AG04449 (cell line): ENCODE measurements at regions not wholly inside any gene's neighbourhood (a gene's known extent, or its start where the extent isn't known, plus 50 kb on each side); places are given as distances from the start of the nearest gene placed in this dataset.

Source experiments
- CTCF ChIA-PET: fragments of 350-600 bp; formaldehyde crosslinking; extraction: SDS; loops from one replicate; lab custom pipeline; 2021; ENCODE audit warnings: antibody characterized with exemption; lab: Yijun Ruan, JAX
- POLR2A ChIA-PET: fragments of 400-600, 350-600 bp; formaldehyde crosslinking; extraction: SDS; loops from one replicate; lab custom pipeline; 2020; ENCODE audit warnings: antibody characterized with exemption, inconsistent platforms; lab: Yijun Ruan, JAX
- DNase-seq: peaks from one replicate; pipeline ENCODE4 v3.0.0-alpha.2; 2010; ENCODE audit warnings: low read depth, low spot score
- H3K4me3 ChIP-seq: 2 replicates; pipeline ENCODE4 v1.5.1; 2011; ENCODE audit warnings: low read depth, mild to moderate bottlenecking, control low read depth, low read length
- TF ChIP-seq, protein P1 (sequence below): IDR thresholded peaks from one replicate; pipeline ENCODE4 v1.5.1; 2011; ENCODE audit warnings: mild to moderate bottlenecking, moderate library complexity, low read length, control low read depth, inconsistent platforms; ENCODE audit not compliant: insufficient read depth; ENCODE audit errors: missing control alignments

DNA sequence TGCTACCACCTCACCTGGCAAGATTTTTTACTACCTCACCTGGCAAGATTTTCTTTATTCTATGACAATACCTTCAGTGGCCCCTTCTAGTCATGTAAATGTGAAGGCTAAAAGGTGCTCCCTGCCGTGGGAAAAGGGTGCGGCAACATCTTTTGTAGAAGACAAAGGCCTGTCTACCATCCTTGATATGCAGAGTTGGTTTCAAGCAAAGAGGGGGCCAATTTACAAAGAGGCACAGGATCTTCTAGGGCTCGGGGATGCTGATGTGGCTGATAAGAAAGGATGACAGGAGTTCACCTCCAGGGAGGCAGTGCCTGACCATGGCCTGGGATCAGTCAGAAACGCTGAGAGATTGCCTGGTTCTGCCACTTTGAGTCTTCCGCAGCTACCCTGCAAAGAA, 165.4 kb upstream of the SLC1A4 start:
- CTCF ChIA-PET = interaction anchor here (2.3 kb wide), 1 partner anchor 9 kb away, joined by 10 read pairs; no protein-coding TSS in a partner anchor
- TF ChIP-seq, protein P1, sequence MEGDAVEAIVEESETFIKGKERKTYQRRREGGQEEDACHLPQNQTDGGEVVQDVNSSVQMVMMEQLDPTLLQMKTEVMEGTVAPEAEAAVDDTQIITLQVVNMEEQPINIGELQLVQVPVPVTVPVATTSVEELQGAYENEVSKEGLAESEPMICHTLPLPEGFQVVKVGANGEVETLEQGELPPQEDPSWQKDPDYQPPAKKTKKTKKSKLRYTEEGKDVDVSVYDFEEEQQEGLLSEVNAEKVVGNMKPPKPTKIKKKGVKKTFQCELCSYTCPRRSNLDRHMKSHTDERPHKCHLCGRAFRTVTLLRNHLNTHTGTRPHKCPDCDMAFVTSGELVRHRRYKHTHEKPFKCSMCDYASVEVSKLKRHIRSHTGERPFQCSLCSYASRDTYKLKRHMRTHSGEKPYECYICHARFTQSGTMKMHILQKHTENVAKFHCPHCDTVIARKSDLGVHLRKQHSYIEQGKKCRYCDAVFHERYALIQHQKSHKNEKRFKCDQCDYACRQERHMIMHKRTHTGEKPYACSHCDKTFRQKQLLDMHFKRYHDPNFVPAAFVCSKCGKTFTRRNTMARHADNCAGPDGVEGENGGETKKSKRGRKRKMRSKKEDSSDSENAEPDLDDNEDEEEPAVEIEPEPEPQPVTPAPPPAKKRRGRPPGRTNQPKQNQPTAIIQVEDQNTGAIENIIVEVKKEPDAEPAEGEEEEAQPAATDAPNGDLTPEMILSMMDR = no peak
- no peak for DNase-seq
- no peak overlapping the region for H3K4me3 ChIP-seq
- POLR2A ChIA-PET = no interaction called here

DNA sequence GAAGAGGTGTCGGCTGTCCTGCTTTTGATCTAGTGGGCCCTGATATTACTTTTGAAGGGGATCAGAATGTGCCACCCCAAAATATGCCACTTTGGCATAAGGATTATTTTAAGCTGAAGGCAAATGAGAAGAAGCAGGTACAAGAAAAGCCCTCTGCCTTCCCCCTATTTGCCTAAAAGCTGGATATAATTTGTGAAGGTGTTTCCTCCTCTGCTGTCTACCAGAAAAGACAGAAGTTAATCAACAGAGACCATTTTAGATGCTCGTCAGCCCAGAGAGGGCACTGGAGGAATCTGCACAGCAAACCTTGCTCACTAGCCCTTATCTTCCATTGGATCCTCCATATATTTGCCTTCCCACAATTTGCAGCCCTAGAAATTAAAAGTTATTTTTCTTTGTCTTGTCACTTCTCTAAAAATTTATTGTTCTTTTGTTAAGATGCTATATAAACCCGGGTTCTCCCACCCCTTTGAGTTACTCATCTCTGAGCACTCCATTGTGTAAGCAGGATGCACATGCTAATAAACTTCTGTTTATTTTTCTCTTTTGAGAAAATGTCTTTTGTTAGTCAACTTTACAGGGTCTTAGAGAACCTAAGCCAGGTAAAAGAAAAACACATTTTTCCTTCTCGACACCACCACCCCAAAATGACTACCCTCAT, 163.2 kb upstream of the SLC1A4 start:
- CTCF ChIA-PET = interaction anchor here (0.6 to 1.5 kb wide), 2 partner anchors 23 to 239 kb away, joined by 3 read pairs; no protein-coding TSS in a partner anchor
- POLR2A ChIA-PET = no interaction called here
- TF ChIP-seq, protein P1 = no peak
- DNase-seq = no peak
- no peak overlapping the region for H3K4me3 ChIP-seq

DNA sequence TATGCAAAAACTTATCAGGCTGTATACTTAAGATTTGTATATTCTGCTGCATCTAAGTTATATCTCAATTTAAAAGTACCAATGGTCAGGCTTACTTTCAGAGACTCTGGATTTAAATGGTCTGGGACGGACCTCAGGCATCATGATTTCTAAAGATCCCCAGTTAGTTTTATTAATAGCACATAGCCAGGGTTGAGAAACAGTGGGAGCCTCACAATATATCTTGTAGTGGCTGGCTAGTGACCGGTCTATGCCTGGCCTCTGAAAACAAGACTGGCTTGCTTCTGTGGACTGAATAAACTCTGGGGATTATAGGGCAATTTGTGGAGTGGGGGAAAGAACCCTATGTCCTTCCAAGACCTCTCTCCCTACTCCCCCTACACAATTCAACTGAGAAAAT, 162.5 kb upstream of the SLC1A4 start:
- TF ChIP-seq, protein P1 = no peak
- POLR2A ChIA-PET = no interaction called here
- CTCF ChIA-PET = interaction anchor here (1.2 to 1.5 kb wide), 2 partner anchors 22 to 180 kb away, joined by 3 to 4 read pairs; no protein-coding TSS in a partner anchor
- no peak overlapping the region for H3K4me3 ChIP-seq
- DNase-seq = no peak

DNA sequence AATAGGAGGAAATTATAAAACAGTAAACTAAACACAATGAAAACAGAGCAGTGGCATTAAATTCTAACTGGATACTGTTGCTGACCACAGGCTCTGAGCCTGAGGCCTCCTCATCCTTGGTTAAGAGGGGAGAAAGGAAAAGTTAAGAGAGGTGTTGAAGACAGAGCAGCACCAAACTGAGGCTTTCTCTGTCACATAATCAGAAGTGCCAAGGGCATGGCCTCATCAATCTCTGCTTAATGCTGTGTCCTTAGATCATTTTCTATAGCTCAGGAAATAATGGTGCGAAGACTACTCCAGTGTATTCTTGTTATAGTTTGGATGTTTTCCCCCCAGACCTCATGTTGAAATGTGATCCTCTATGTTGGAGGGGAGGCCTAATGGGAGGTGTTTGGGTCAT, 160.9 kb upstream of the SLC1A4 start:
- ChIA-PET CTCF (interaction anchor here (0.9 to 1.6 kb wide), 2 partner anchors 9 to 10 kb away, joined by 3 to 4 read pairs; no protein-coding TSS in a partner anchor), POLR2A (no interaction called here)
- DNase-seq = no peak
- TF ChIP-seq, protein P1 = no peak
- no peak overlapping the region for H3K4me3 ChIP-seq

DNA sequence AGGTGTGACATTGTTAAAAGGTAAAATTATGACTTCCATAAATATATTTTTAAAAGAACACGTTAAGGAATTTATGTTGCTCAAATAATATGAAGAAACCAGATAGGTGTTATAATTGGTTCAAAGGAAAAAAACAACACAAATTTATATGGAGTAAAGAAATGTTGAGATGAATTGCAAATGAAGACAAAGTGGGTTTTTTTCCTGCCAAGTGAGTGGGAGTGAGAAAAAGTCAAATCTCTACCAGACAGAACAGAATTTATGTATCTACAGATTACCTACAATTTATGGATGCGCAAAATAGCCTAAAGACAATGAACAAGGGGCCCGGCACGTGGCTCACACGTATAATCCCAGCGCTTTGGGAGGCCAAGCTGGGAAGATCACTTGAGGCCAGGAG, 159.7 kb upstream of the SLC1A4 start:
- no peak for DNase-seq
- no peak overlapping the region for H3K4me3 ChIP-seq
- TF ChIP-seq, protein P1 = no peak
- POLR2A ChIA-PET = no interaction called here
- CTCF ChIA-PET = interaction anchor here (1.6 to 3.0 kb wide), 2 partner anchors 8 to 183 kb away, joined by 4 to 10 read pairs; no protein-coding TSS in a partner anchor
